ENCODE measurements at regions not wholly inside any gene's neighbourhood (a gene's known extent, or its start where the extent isn't known, plus 50 kb on each side); places are given as distances from the start of the nearest gene placed in this dataset.

DNA sequence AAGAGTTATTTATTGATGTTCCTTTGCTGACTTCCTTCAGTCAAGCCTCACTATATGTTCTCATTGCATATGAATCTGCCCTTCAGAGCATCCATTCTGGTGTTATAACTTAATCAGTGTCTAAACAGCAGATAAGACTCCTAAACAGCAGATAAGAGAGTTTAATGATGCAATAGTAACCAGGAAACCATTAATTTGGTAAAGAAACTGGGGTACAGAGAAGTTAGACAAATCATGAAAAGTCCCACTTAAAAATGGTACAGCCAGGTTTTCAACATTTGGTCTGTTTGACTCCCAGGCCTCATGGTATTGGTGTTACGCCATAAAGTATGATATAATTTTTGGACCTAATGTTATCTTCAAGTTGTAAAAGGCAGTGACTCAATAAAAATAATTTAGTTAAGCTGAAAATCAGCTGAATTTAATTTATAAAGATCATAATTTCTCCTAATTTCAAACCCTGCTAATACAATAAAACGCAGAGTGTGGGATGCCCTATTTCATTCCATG, 127.4 kb upstream of the DST start:
- DNase-seq, result no peak
- TF ChIP-seq POLR2A (IDR thresholded peaks at IDR 0.05; ENCODE audit: low read length) (no peak), GATA1 (IDR thresholded peaks at IDR 0.05; ENCODE audit: low read depth, low read length) (no peak)

DNA sequence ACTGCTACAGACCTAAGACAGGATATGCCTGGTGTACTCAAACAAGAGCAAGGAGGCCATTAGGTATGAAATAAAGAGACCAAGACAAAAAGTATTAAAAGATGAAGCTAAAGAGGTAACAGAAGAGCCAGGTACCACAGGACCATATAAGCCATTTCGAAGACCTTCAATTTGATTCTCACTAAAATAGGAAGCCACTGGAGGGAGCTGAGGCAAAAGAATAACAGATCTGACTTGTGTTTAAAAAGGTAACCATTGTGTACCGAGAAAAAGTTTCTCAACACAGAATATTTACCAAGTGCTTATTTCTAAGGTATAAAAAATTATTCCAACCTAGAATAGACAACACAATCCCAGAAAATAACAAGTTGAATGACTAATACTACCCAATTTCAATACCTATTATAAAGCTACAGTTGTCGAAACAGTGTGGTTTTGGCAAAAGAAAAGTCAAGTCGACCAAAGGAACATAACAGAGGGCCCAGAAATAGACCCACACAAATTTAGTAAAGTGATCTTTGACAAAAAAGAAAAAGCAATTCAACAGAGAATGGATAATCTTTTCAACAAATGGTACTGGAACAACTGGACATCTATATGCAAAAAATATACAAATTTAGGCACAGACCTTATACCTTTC, 125.3 kb upstream of the DST start:
- TF ChIP-seq POLR2A (IDR thresholded peaks at IDR 0.05; ENCODE audit: low read length) (no peak), GATA1 (IDR thresholded peaks at IDR 0.05; ENCODE audit: low read depth, low read length) (no peak)
- DNase-seq, result no peak

DNA sequence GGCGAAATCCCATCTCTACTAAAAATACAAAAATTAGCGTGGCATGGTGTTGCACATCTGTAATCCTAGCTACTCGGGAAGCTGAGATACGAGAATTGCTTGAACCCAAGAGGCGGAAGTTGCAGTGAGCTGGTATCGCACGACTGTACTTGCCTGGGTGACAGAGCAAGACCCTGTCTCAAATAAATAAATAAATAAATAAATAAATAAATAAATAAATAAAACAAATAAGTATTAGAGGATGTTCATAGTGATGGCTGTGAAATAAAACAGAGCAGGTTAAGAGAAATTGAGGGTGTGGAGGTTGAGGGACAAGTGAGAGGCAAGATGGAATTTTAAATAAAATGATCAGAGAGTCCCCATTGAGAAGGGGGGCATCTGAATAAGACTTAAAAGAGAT, 124.7 kb upstream of the DST start:
- TF ChIP-seq GATA1 (IDR thresholded peaks at IDR 0.05; ENCODE audit: low read depth, low read length) (no peak), POLR2A (IDR thresholded peaks at IDR 0.05; ENCODE audit: low read length) (no peak)
- DNase-seq, result no peak

DNA sequence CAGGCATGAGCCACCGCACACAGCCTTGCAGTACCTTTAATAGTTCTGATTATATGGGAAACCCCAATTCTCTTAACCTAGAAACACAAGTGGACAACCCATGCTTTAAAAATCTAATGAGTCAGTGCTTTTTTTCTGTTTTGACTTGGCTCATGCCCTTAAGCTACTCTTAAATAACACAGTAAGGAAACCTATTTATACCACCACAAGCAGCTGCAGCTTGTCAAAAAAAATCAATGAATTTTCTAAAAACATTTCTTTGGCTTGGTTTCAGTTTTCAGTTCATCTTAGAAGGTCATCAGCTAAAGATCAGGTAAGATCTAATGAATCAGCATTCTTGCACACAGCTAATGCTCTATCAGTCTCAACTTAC, 124.1 kb upstream of the DST start:
- no peak for DNase-seq
- no peak for TF ChIP-seq POLR2A (IDR thresholded peaks at IDR 0.05; ENCODE audit: low read length)
- TF ChIP-seq GATA1 (IDR thresholded peaks at IDR 0.05; ENCODE audit: low read depth, low read length), result no peak

DNA sequence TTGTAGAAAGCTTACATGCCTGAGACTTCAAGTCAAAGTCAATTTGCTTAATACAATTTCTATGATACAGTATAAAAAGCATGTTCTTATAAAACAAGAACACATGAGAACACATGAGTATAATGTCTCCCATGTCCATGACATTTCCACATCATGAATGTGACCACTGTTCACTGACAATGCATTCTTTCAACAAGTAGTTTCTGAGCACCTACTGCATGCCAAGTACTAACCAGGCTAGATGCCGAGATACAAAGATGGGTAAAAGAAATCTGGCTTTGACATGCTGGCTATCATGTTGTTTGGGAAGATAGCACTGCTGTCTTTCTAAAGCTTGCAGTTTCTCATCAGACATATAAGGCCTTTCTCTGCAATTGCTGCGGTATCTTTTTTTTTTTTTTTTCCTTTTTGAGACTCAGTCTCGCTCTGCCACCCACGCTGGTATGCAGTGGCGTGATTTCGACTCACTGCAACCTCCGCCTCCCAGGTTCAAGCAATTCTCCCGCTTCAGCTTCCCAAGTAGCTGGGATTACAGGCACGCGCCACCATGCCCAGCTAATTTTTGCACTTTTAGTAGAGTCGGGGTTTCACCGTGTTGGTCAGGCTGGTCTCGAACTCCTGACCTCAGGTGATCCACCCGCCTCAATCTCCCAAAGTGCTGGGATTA, 123.6 kb upstream of the DST start:
- TF ChIP-seq GATA1 (IDR thresholded peaks at IDR 0.05; ENCODE audit: low read depth, low read length) (no peak), POLR2A (IDR thresholded peaks at IDR 0.05; ENCODE audit: low read length) (no peak)
- no peak for DNase-seq

DNA sequence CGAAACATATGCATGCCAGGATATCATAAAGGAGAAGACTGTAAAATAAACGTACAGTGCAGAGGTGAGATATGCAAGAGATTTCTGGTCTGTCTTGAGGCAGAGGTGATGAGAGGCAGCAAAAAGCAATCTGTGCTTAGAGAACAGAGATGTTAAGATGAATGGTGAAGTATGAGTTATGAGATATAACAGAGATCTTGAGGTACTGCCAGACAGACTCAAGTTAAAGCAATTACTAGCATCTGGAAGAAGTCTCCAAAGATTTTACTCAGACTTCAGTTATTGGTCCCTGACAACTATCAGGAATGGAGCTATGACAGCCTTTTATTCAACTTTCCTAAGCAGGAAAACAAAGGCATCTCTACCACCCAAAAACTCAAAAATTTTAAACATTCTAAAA, 122.8 kb upstream of the DST start:
- TF ChIP-seq GATA1 (IDR thresholded peaks at IDR 0.05; ENCODE audit: low read depth, low read length) (no peak), POLR2A (IDR thresholded peaks at IDR 0.05; ENCODE audit: low read length) (no peak)
- DNase-seq, result no peak

DNA sequence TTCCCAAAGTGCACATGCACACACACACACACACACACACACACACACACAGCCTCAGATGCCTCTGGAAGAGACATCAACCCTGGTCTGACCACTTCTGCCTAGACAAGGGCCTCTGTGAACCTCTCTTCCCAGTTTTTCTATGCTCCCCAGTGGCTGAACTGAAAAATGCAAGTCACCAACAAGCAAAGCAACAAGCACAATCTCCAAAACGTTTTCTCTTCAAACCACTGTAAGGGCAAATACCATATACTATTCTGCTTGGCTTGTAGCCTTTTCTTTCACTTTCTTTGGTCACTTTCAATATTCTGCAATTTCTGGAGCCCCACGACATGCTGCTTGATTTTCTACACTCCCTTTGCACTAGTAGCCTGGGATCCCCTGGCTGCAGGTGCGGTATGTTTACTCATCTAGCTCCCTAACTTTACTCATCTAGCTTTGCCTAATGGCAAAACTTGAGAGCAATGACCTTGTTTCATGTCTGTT, 121.4 kb upstream of the DST start:
- TF ChIP-seq POLR2A (IDR thresholded peaks at IDR 0.05; ENCODE audit: low read length), result no peak
- DNase-seq, result peak in 1 of 2 experiments; percentile 2

DNA sequence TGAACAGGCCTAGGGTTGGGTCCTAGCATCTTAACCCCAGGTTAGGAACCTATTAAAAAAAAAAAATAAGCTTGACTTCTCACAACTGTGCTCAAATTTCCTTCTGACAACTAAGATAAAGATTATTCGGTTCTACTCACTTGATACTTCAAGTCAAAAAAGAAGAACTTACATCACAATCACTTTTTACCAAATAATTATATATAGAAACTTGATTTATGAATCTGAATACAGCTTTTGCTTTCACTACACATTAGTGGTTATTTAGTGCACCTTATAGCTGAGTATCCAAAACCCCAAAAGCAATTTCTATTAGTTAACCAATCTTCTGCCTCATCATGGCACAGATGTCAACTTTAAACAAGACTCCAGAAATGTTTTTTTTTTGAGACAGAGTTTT, 119.0 kb upstream of the DST start:
- TF ChIP-seq GATA1 (IDR thresholded peaks at IDR 0.05; ENCODE audit: low read depth, low read length), result no peak
- TF ChIP-seq POLR2A (IDR thresholded peaks at IDR 0.05; ENCODE audit: low read length), result no peak
- no peak for DNase-seq

DNA sequence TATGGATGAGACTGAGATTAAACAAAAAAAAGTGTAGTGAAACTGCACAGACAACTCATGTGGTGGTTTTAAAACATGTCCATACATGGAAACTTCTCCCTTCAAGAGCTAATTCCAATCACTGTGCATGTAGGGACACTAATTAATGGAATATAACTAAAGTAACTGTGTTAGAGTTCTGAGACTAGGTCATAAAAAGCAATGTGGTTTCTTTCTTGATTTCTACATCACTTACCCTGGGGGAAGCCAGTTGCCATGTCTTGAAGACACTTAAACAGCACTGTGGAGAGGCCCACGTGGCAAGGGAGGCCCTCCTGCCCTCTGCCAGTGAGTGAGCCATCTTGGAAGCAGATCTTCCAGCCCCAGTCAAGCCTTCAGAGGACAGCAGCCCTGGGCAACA, 118.2 kb upstream of the DST start:
- no peak for TF ChIP-seq GATA1 (IDR thresholded peaks at IDR 0.05; ENCODE audit: low read depth, low read length)
- no peak for TF ChIP-seq POLR2A (IDR thresholded peaks at IDR 0.05; ENCODE audit: low read length)
- no peak for DNase-seq

DNA sequence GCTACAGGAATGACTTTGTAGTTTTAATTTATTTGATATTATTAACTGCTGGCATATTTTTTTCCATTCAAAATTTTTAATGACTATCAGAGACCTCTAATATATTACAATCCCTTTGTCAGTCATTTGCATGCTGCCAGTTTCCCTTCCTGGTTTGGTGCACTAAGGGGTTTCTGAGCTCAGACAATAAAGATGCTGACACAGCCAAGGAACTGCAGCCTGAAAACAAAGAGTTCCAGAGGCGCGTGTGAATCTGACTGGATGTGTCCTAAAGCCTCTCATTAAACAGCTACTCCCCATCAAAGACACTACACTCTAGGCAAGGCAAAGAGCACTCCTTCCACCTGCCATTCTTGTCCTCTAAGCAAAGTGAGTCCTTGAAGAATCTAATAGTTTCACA, 116.8 kb upstream of the DST start:
- no peak for TF ChIP-seq GATA1 (IDR thresholded peaks at IDR 0.05; ENCODE audit: low read depth, low read length)
- TF ChIP-seq POLR2A (IDR thresholded peaks at IDR 0.05; ENCODE audit: low read length), result no peak
- no peak for DNase-seq

DNA sequence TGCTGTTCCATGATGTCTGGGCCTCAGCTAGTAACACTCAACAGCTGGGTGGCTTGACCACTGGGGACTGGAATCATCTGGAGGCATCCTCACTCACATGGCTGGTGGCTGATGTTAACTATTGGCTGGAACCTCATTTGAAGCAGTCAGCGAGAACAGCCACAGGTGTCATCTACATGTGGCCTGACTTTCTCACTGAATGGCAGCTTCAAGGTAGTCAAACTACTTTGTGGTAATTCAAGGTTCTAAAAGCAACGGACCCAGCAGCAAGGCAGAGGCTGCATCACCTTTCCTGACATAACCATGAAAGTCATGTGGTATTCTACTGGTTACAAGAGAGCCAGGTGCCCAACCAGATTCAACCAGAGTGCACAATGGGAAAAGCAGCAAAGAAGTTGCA, 115.9 kb upstream of the DST start:
- DNase-seq, result no peak
- TF ChIP-seq GATA1 (IDR thresholded peaks at IDR 0.05; ENCODE audit: low read depth, low read length) (no peak), POLR2A (IDR thresholded peaks at IDR 0.05; ENCODE audit: low read length) (no peak)

DNA sequence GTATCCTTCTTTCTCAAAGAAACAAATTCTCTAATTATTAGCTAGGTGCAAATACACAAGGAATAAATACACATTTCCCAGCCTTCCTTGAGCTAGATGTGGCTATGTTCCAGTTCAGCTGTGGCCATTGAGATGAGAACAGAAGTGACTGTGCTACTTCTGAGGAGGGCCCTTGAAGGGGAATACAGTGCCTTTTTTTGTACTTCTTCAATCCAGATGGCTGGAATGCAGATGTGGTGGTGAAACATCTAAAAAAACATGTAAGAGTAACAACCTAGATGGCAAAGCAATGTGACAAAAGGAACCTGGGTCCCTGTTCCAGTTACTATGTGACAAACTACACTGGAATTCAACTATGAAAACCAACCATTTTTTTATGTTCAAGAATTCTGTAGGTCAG, 115.4 kb upstream of the DST start:
- DNase-seq, result no peak
- TF ChIP-seq GATA1 (IDR thresholded peaks at IDR 0.05; ENCODE audit: low read depth, low read length), result no peak
- TF ChIP-seq POLR2A (IDR thresholded peaks at IDR 0.05; ENCODE audit: low read length), result no peak

DNA sequence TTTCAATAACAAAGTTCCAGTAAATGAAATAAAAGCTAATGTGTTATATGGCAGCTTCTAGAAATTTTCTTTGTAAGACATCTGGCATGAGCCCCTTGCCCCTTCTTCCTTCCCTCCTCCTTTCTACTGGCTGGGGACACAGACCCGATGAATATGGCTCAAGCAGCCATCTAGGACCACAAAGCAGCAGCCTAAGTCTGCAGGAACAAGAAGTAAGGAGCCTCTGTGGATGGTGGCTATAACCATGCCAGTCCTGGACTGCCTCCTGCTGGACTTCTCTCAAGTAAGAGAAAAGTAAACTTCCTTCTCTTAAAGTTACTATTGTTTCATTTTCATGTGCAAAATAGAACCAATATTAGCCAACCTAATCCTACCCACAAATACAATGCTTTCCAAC, 114.9 kb upstream of the DST start:
- peak in 1 of 2 experiments; percentile 4 for DNase-seq
- TF ChIP-seq POLR2A (IDR thresholded peaks at IDR 0.05; ENCODE audit: low read length), result no peak
- no peak for TF ChIP-seq GATA1 (IDR thresholded peaks at IDR 0.05; ENCODE audit: low read depth, low read length)

DNA sequence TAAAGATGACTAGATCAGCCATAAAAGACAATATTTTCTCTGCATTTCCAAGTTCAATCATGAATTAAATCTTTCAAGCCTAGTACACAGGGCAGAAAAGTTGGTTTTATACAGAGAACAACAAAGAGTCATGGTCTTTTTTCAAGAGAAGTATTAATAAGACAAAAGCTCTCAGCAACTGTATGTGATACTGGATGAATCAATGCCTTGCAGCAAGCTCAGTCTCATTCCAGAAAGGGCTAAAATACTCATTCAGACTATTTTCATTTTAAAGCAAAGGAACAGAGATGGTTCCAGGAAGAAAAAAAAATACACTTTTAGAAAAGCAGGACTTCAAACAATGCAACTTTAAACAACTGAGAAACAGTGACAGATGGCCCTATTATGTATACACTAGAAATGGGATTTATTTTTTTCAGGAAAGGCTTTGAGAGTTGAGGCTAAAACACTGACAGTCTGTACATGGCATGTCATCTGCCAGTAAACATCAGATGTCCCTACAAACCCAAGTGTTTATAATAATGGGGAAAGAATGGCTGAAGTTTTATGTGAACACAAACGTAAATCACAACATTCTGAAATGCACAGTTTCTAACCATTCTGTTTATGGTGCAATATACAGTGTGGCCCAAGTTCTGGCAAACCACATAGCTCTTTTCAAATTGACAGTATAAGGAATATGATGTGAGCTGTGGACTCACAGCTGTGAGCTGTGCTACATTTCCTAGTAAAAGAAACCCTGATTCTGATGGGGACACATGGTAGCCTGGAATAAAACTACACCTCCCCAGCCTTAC, 114.3 kb upstream of the DST start:
- TF ChIP-seq GATA1 (IDR thresholded peaks at IDR 0.05; ENCODE audit: low read depth, low read length), result no peak
- no peak for TF ChIP-seq POLR2A (IDR thresholded peaks at IDR 0.05; ENCODE audit: low read length)
- no peak for DNase-seq

All from erythroblast (primary cell).